ENCODE measurements at regions not wholly inside any gene's neighbourhood (a gene's known extent, or its start where the extent isn't known, plus 50 kb on each side); places are given as distances from the start of the nearest gene placed in this dataset.

- CTCF ChIA-PET, result no interaction called here
- no peak for TF ChIP-seq GATA2 (IDR thresholded peaks at IDR 0.05; ENCODE audit: insufficient read depth, insufficient read length, low read depth, low read length)
- TF ChIP-seq JUN (IDR thresholded peaks at IDR 0.05; ENCODE audit: borderline replicate concordance, insufficient read depth, insufficient read length, low read depth), result no peak
- no peak for TF ChIP-seq POLR2A (IDR thresholded peaks at IDR 0.05; ENCODE audit: low read depth, low read length)
- TF ChIP-seq FOS (IDR thresholded peaks at IDR 0.05; ENCODE audit: borderline replicate concordance, insufficient read depth, low read length), result no peak
- no peak for TF ChIP-seq MYC (IDR thresholded peaks at IDR 0.05; ENCODE audit: low read depth, low read length)
- TF ChIP-seq EZH2 (IDR thresholded peaks at IDR 0.05; ENCODE audit: borderline replicate concordance, low read depth, low read length, severe bottlenecking), result no peak
- no peak for TF ChIP-seq POLR2AphosphoS5 (IDR thresholded peaks at IDR 0.05; ENCODE audit: insufficient read depth, low read depth, low read length)
- TF ChIP-seq, protein P1, sequence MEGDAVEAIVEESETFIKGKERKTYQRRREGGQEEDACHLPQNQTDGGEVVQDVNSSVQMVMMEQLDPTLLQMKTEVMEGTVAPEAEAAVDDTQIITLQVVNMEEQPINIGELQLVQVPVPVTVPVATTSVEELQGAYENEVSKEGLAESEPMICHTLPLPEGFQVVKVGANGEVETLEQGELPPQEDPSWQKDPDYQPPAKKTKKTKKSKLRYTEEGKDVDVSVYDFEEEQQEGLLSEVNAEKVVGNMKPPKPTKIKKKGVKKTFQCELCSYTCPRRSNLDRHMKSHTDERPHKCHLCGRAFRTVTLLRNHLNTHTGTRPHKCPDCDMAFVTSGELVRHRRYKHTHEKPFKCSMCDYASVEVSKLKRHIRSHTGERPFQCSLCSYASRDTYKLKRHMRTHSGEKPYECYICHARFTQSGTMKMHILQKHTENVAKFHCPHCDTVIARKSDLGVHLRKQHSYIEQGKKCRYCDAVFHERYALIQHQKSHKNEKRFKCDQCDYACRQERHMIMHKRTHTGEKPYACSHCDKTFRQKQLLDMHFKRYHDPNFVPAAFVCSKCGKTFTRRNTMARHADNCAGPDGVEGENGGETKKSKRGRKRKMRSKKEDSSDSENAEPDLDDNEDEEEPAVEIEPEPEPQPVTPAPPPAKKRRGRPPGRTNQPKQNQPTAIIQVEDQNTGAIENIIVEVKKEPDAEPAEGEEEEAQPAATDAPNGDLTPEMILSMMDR (IDR thresholded peaks at IDR 0.05; ENCODE audit: extremely low read depth in 1 of 2, insufficient read depth in 1 of 2, low read depth in 1 of 2, low read length in 2 of 2), result no peak
These were observed 794.6 kb upstream of the ZNF608 start for GRCh38 chr5:125541085-125541484.

More at GRCh38 chr5:125541085-125541484, 794.6 kb upstream of the ZNF608 start:
- Histone ChIP-seq H3K9ac (replicated peaks; ENCODE audit: extremely low read depth, insufficient read depth, low read length) (no peak overlapping the region), H3K79me2 (ENCODE audit: control insufficient read depth, insufficient read depth, low read length) (no peaks in the 10 kb centered on the region), H3K4me1 (ENCODE audit: control insufficient read depth, extremely low read depth, insufficient read depth, low read length) (no peaks in the 10 kb centered on the region), H3K36me3 (ENCODE audit: control insufficient read depth in 2 of 2, extremely low read depth in 1 of 2, insufficient read depth in 2 of 2, low read length in 2 of 2) (no peaks in the 10 kb centered on the region), H3K9me1 (replicated peaks; ENCODE audit: control insufficient read depth, extremely low read depth, insufficient read depth, low read length) (no peaks in the 10 kb centered on the region), H4K20me1 (replicated peaks; ENCODE audit: control insufficient read depth, extremely low read depth, insufficient read depth, low read length) (no peaks in the 10 kb centered on the region), H3K4me3 (replicated peaks in 1 of 3; ENCODE audit: insufficient read depth in 1 of 3, low read depth in 1 of 3, low read length in 3 of 3) (no peak overlapping the region), H3K27me3 (ENCODE audit: control insufficient read depth in 2 of 2, insufficient read depth in 2 of 2, low read length in 2 of 2) (no peaks in the 10 kb centered on the region), H3K4me2 (ENCODE audit: insufficient read depth, low read length) (no peak overlapping the region), H3K27ac (ENCODE audit: insufficient read depth, low read depth, low read length) (no peak overlapping the region), H2AFZ (ENCODE audit: low read depth, low read length) (no peak overlapping the region), H3K9me3 (replicated peaks; ENCODE audit: control insufficient read depth, insufficient read depth, low read length) (no peaks in the 10 kb centered on the region)
- dilution Hi-C loops (cut with MboI; ENCODE audit: extremely low pct_ligation_motif_present, low sequenced_read_pairs) (no loop called here), intact Hi-C loops (cut with micrococcal nuclease) (no loop called here)
- DNase-seq (ENCODE audit: low read depth, low spot score) (no peak), FAIRE-seq (no peak)
- no TSS peak for BruUV-seq (replicated peaks)
- POLR2A ChIA-PET, result no interaction called here

Measured in endothelial cell of umbilical vein (primary cell).